Ovary (tissue), 7 donors: ENCODE measurements at regions not wholly inside any gene's neighbourhood (a gene's known extent, or its start where the extent isn't known, plus 50 kb on each side); places are given as distances from the start of the nearest gene placed in this dataset.
A peak's percentile ranks its signal among the peaks of the same experiment; 100 is the strongest.

ENCODE experiments used
- DNase-seq, 5 donors: peaks; one replicate each; pipeline ENCODE4 v3.0.0-alpha.2; 2019 to 2020
- H3K27ac ChIP-seq, 2 donors: fragments of 200-600 bp; one replicate each; pipeline versions ENCODE4 v1.5.1 to v1.8.0; 2019 to 2022
- H3K27me3 ChIP-seq: fragments of 200-600 bp; one replicate; pipeline ENCODE4 v1.8.0; 2022
- H3K36me3 ChIP-seq: fragments of 200-600 bp; sonication (generic); one replicate; pipeline ENCODE4 v1.5.1; 2019
- H3K4me1 ChIP-seq: one replicate; pipeline ENCODE4 v1.8.1; 2013; ENCODE audit warnings: mild to moderate bottlenecking, moderate library complexity; ENCODE audit not compliant: insufficient read depth
- H3K4me3 ChIP-seq: fragments of 200-600 bp; sonication (generic); one replicate; pipeline ENCODE4 v1.5.1; 2017
- H3K9me3 ChIP-seq, 2 donors: fragments of 200-600 bp in 1 of 2; sonication (generic) in 1 of 2; one replicate each; pipeline versions ENCODE4 v1.5.1 to v1.8.1; 2013 to 2019; ENCODE audit warnings: mild to moderate bottlenecking in 1 of 2, moderate library complexity in 1 of 2
- EP300 ChIP-seq: sonication (generic); formaldehyde crosslinking; IDR thresholded peaks from one replicate; pipeline ENCODE4 v1.6.1; 2017; ENCODE audit warnings: antibody characterized with exemption
- POLR2A ChIP-seq: fragments of 450-650 bp; IDR thresholded peaks from one replicate; pipeline ENCODE4 v1.6.1; 2017; ENCODE audit warnings: antibody characterized with exemption, mild to moderate bottlenecking, moderate library complexity
- WGBS, 3 donors: extraction: QIAGEN DNeasy Blood & Tissue Kit in 1 of 3; methylation state at CpG; one replicate each; pipeline versions ENCODE4 v1.1.5 to v1.1.7; 2013 to 2017; 5-methylcytosine and 5-hydroxymethylcytosine counted together
- intact Hi-C, 4 donors: fragments of 100-400 bp; cut with DNase I; formaldehyde crosslinking; loops; one replicate each; pipeline versions ENCODE4 v1.11.0 to v1.15.1; 2022 to 2023
- TF ChIP-seq, protein P1 (sequence below), 3 donors: fragments of 450-650 bp in 2 of 3; fragments of 200-600 bp in 1 of 3; IDR thresholded peaks; one replicate each; pipeline versions ENCODE4 v1.5.1 to v1.8.0; 2016 to 2022; ENCODE audit warnings: antibody characterized with exemption in 3 of 3, mild to moderate bottlenecking in 1 of 3
- donor health status: DM: no; HTN: no; CAD: no; lungs with moderate emphysema.
- donor health status: DM: no; HTN: no; CAD: no.
- donor health status: Bipolar disorder and iron deficiency.
- donor health status: DM: no; HTN: no; CAD: no.
- donor health status: DM: yes; HTN: yes; CAD: no.

DNA sequence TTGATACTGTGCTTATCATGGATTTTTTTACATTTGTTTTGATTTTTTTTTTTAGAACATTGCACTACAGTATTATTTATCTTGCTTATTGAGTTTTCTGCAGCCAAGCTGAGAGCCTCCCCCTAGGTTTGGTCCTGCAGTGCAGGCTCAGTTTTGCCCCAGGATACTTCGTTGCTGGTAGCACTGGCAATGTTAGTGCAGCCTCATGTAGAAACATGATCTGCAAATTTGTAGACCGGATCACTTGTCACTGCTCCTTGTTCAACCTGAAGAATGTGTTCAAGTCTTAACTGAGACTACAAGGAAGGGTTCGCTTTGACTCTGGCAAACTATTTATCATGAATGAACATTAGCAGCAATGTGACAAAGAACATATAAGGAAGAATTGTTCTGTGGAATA, 377.2 kb upstream of the PDE3A start:
- Histone ChIP-seq H3K9me3 (no peaks in the 10 kb centered on the region), H3K27ac (no peak overlapping the region), H3K4me3 (no peak overlapping the region), H3K36me3 (no peaks in the 10 kb centered on the region), H3K27me3 (no peaks in the 10 kb centered on the region), H3K4me1 (peaks cover 4% of the 10 kb centered on the region)
- WGBS, 3 donors: 87 to 92% (median 90%) methylated on average over 3 of the region's 3 CpGs
- DNase-seq: no peak
- TF ChIP-seq POLR2A (no peak), EP300 (no peak)
- TF ChIP-seq, protein P1, sequence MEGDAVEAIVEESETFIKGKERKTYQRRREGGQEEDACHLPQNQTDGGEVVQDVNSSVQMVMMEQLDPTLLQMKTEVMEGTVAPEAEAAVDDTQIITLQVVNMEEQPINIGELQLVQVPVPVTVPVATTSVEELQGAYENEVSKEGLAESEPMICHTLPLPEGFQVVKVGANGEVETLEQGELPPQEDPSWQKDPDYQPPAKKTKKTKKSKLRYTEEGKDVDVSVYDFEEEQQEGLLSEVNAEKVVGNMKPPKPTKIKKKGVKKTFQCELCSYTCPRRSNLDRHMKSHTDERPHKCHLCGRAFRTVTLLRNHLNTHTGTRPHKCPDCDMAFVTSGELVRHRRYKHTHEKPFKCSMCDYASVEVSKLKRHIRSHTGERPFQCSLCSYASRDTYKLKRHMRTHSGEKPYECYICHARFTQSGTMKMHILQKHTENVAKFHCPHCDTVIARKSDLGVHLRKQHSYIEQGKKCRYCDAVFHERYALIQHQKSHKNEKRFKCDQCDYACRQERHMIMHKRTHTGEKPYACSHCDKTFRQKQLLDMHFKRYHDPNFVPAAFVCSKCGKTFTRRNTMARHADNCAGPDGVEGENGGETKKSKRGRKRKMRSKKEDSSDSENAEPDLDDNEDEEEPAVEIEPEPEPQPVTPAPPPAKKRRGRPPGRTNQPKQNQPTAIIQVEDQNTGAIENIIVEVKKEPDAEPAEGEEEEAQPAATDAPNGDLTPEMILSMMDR (IDR thresholded peaks at IDR 0.05): no peak
- intact Hi-C loops: no loop called here

DNA sequence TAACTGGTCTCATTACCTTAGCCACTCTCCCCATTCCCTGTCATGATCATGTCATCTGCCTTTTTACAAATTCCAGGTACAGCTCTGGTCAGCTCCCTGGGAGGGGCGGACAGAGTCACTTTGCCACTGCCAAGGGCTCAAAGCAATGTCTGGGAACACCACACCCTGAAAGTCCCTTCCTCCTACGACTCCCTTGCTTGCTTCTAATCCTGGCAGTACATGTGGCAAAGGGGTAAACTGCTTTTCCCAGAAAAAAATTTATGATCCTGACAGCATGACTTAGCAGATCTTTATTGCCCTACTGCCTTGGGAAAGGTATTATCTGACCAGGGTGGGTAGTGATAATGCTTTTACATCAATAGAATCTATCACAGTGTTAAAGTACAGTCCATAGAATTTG, 376.0 kb upstream of the PDE3A start:
- intact Hi-C loops: no loop called here
- 86 to 96% (median 89%) methylated on average over 2 of the region's 2 CpGs for WGBS, 3 donors
- no peak for DNase-seq

DNA sequence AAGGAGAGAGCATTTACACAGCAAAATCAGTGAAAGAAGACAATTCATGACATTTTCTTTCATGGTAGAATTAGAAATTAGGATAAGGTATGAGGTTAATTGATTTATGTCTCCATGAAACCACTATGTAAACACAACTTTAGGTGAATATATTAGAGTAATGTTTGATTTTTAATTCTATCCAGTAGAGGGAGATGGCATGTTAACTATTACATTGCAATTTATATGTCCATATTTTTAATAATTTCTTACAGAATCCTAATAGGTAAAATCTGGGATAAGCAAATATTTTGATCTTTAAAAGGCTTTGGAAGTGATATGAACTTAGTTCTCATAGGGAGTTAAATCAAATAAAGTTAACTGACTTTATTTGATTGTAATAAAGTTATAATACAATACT, 373.4 kb upstream of the PDE3A start:
- DNase-seq: no peak

More for the DNA sequence above, 376.0 kb upstream of the PDE3A start:
- Histone ChIP-seq H3K9me3 (no peaks in the 10 kb centered on the region), H3K4me1 (peaks cover 4% of the 10 kb centered on the region), H3K27me3 (no peaks in the 10 kb centered on the region), H3K4me3 (no peak overlapping the region), H3K36me3 (no peaks in the 10 kb centered on the region), H3K27ac (no peak overlapping the region)
- TF ChIP-seq EP300 (no peak), POLR2A (no peak)
- TF ChIP-seq, protein P1 (IDR thresholded peaks at IDR 0.05): no peak

DNA sequence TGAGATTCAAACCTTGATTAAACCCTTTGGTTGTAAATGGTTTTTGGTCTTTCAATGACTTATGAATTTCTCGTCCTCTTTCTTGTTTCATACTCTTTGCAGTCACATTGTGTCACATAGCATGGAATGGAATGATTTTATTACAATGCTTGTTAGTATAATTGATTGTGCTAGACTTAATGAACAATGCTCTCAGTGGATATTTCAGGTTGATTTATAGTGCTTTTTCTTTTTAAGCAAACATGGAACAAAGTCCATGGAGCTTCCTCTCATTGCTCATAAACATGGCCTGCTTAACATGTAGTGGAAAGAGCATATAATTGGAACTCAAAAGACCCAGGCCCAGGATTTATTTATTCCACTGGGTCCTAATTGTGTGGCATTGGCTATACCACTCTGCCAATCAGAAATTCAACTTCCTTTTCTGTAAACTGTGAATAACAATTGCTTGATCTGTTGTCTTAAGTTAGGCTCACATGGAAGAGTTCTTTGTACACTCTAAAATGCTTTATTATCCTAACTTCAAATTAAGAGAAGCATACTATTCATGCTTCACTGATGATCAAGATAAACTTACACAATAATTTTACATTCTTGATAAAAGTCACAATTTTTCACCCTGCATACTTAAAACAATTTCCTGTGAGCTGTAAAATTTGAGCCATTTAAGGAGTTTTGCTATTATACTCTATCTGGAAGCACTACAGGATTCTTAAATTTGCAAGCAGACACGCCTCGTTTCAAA, 370.5 kb upstream of the PDE3A start:
- 87 to 93% (median 91%) methylated on average over 3 of the region's 3 CpGs for WGBS, 3 donors
- H3K27ac ChIP-seq: no peak overlapping the region
- H3K4me3 ChIP-seq: no peak overlapping the region
- H3K9me3 ChIP-seq: no peaks in the 10 kb centered on the region
- intact Hi-C loops: no loop called here
- H3K36me3 ChIP-seq: no peaks in the 10 kb centered on the region
- H3K4me1 ChIP-seq: peaks cover 5% of the 10 kb centered on the region
- no peak for TF ChIP-seq EP300
- TF ChIP-seq, protein P1 (IDR thresholded peaks at IDR 0.05): no peak
- no peak for TF ChIP-seq POLR2A
- no peak for DNase-seq
- H3K27me3 ChIP-seq: no peaks in the 10 kb centered on the region

More for the DNA sequence above, 373.4 kb upstream of the PDE3A start:
- H3K27ac ChIP-seq: no peak overlapping the region
- TF ChIP-seq, protein P1 (IDR thresholded peaks at IDR 0.05): peak in 1 of 3 donors; percentile 9
- TF ChIP-seq POLR2A: no peak
- intact Hi-C loops: no loop called here
- no peaks in the 10 kb centered on the region for H3K36me3 ChIP-seq
- H3K27me3 ChIP-seq: no peaks in the 10 kb centered on the region
- H3K4me1 ChIP-seq: peaks cover 2% of the 10 kb centered on the region
- no peak overlapping the region for H3K4me3 ChIP-seq
- no peaks in the 10 kb centered on the region for H3K9me3 ChIP-seq
